NOMO-1 (cell line): ENCODE measurements at regions not wholly inside any gene's neighbourhood (a gene's known extent, or its start where the extent isn't known, plus 50 kb on each side); places are given as distances from the start of the nearest gene placed in this dataset.
A peak's percentile ranks its signal among the peaks of the same experiment; 100 is the strongest.
"Not testable (repeated sequence)": the region's sequence is repeated elsewhere in the genome, so short reads cannot be mapped to it uniquely, and the experiment has no call there.

Experiments used
- DNase-seq, 2 experiments: peaks; one replicate each; lab custom pipeline; 2025; ENCODE audit not compliant: unreplicated experiment in 2 of 2; lab: John Stamatoyannopoulos, UW

DNA sequence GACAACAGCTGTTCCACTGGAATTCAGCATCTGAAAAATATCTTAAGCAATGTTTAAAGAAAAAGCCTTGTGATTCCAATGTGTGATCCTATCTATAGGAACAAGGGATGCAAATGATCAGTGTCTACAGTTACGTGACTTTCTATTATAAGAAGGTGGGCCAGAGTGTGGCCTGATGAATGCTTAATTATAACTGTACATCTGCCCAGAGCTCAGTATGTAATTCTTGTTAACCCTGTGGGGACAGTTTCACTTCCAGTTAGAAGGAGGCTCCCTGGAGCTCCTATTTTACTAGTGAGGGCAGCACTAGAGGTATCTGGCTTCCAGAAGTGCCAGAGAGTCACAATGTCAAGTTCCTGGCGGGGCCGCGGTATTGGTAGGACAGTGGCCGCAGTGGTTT is 288.5 kb downstream of the USP46 start:
- DNase-seq, result no peak

- no peak for DNase-seq
Measured at GRCh38 chr4:52371841-52372240, 287.3 kb downstream of the USP46 start.

GRCh38 chr4:52372269-52372668 is 286.8 kb downstream of the USP46 start:
- DNase-seq, result no peak

DNA sequence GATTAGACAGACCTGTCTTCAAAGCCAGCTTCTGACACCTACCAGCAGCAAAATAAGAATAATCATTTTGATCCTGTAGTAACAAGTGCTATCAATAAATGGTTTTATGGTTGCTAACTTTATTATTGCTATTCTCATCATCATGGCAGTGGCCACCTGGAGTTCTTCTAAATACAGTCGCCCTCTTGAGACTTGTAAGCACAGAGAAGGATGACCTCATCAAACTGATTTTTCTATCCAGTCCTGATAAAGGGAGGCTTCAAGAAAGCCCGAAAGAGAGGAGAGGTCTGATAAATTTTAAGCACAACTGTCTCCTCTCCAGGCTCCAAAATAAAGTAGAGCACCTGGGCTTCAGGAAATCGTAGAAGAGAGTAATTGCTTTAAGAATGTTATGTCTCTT is 286.4 kb downstream of the USP46 start:
- no peak for DNase-seq

DNA sequence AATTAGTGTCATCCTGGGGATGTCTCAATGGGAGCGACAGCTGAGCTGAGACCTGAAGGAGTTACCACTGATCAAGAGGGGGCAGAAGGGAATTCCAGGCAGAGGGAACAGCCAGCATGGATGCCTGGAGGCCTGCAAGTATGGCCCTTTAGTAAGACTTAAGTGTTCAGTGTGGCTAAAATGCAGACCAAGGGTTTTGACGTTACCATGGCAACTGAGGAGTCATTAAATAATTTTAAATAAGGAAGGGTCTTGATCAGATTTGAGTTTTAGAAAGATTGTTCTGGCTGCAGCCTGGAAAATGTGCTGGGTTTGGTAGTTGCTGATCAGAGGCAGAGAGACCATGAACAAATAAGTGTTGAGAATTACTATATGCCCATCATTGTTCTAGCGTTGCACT is 285.5 kb downstream of the USP46 start:
- DNase-seq, result no peak

- no peak for DNase-seq
Measured at GRCh38 chr4:52374877-52375276, 284.2 kb downstream of the USP46 start.

DNA sequence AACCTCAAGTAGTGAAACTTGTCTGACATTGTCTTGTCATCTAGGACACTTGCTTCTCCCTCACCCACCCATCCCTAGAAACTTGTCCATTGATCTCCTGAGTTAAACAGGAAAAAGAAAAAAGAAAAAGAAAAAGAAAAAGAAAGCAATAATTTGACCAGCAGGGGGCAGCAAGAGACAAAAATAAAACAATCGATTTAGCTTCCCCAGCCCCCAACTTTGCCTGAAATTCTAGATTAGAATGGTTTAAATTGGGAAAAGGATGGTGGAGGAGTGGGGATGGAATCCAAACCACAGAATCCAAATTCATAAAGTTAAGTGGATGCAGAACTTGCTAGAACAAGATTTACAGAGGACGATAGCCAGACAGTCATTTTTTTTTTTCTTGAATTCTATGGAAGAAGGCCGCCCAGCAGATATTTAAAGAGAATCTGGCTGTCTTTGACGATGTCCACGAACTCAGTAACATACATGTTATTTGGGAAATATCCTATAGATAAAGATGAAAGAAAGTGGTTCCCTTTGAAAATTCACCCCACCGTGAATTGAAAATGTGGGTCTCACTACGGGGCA is 282.9 kb downstream of the USP46 start:
- DNase-seq, result peak in 1 of 2 experiments; percentile 13

DNA sequence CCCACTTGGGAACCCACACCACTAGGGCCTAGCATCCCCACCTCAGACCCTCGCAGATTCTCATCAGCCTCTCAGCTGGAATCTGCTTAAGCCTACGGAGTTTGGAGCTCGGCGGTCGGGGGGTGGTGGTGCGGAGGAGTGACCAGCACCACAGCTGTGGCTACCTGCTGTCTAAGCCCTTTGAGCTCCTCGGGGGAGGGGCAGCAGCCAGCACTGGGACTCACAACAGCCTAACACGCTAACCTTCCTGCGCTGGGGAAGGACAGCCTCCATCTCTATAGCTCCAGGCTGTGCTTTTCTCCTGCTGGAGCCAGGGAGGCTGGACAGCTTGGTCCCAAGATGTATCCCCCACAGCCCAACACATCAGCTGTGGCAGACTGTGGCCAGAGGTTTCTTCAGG is 281.5 kb downstream of the USP46 start:
- no peak for DNase-seq

- no peak for DNase-seq
Measured at GRCh38 chr4:52407545-52407944, 251.6 kb downstream of the USP46 start.

DNA sequence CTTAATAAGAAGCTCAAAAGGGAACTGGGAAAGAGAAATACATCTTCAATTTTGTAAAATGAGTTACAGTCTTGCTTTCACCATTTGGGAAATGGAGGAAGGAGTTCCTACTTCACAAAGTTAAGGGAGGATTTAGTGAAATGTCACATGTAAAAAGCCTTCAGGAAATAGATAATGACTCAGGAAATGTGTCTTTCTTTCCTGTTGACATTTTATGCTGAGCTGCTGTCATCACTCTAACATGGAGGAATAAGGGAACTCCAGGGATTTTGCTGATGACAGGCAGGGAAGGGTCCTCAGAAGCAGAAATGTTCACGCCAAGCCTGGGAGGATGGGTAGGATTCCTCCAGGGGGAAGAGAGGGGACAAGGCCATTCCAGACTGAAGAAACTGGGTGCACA is 251.1 kb downstream of the USP46 start:
- DNase-seq, result no peak

DNA sequence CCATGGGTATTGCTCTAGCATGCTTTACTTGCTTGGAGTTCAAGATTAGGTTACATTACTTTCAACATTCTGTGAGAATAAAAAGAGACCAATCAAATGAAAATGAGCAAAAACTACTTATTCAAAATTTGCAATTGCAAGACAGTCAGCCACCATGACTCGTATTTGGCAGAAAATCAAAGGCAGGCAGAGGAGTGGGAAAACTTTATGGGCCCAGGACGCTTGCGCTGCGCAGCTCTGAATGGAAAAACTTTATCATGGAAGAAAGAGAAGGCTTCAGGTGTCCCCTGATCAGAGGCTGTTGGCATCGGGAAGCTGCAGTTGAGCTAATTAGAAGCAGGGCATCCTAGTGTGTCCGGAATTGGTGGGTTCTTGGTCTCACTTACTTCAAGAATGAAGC is 250.6 kb downstream of the USP46 start:
- DNase-seq, result no peak

- not testable (repeated sequence) for DNase-seq
Measured at GRCh38 chr4:52409766-52410165, 249.3 kb downstream of the USP46 start.

GRCh38 chr4:52410971-52411370 is 248.1 kb downstream of the USP46 start:
- DNase-seq, result no peak

DNA sequence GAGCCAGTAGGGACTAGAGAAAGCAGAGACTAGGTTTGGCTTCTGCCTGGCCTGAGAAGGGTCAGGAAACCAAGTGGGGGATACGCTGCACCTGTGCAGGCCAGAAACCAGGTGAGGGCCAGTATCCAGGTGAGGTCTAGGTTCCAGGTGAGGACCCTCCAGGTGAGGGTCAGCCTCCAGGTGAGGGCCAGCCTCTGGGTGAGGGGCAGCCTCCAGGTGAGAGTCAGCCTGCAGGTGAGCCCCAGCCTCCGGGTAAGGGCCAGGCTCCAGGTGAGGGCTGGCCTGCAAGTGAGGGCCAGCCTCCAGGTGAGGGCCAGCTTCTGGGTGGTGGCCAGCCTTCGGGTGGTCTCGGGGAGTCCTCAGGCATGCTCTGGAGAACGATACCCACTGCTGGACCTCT is 238.8 kb downstream of the USP46 start:
- DNase-seq, result no peak

- no peak for DNase-seq
Measured at GRCh38 chr4:52421811-52422213, 237.3 kb downstream of the USP46 start.

- no peak for DNase-seq
Measured at GRCh38 chr4:52423967-52424366, 235.1 kb downstream of the USP46 start.

DNA sequence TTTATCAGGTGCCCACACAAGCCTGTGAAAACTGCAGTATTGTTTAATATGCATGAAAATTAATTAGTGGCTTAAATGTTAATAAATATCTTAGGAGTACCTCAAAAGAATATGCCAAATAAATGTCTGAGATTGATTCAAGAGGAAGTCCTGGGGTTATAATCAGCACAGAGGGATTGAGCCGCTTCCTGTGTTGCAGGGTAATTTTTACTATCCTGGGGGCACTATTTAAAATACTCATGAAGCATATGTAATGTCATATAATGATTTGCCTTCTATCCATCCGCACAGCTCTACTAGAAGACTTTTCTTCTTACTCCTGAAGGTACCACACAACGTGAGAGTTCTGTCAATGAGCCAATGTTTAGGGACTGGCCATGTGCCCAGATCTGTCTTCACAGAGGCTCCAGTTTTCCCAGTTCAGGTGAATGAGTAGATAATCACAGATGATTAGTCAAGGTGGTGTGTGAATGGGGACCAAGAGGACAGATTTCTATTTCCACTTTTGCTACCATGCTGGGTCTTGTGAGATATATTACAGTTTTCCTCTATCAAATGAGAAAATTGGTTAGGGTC is 233.3 kb downstream of the USP46 start:
- DNase-seq, result no peak

DNA sequence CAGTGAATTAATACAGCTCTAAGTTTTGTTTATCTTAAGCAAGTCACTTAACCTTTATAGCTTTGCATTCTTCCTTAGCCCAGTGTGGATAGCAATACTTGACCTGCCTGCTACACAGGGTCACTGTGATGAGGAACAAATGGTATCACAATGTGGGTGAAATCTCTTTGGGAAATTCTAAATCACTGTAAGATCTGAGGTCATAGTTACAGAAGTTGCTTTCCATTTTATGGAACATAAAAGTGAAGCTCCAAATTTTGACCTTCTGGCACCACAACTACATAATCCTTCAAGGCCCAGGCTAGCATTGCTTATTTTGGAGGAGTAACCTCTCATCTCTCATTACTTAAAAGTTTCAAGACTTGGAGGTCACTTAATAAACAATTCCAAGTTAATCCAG is 227.7 kb downstream of the USP46 start:
- no peak for DNase-seq

DNA sequence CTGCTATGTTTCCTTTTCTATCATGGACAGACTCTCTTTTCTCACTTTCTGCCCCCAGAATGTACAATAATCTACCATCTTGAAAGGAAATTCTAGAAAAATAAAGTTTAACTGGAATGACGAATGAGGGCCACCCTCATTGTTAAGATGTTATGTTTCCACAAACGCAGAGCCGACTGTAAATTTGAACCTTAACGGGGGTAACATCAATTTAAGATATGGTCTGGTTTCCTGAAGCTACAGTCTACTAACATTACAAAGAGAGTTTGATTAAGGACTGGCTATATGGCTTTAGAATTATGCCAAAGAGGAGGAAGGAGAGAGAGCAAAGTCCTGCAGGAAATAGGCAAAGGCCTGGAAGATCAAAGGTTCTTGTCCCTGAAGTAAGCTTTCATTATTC is 227.2 kb downstream of the USP46 start:
- DNase-seq, result no peak

DNA sequence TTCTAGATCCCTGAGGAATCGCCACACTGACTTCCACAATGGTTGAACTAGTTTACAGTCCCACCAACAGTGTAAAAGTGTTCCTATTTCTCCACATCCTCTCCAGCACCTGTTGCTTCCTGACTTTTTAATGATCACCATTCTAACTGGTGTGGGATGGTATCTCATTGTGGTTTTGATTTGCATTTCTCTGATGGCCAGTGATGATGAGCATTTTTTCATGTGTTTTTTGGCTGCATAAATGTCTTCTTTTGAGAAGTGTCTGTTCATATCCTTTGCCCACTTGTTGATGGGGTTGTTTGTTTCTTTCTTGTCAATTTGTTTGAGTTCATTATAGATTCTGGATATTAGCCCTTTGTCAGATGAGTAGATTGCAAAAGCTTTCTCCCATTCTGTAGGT is 216.6 kb downstream of the USP46 start:
- not testable (repeated sequence) for DNase-seq

DNA sequence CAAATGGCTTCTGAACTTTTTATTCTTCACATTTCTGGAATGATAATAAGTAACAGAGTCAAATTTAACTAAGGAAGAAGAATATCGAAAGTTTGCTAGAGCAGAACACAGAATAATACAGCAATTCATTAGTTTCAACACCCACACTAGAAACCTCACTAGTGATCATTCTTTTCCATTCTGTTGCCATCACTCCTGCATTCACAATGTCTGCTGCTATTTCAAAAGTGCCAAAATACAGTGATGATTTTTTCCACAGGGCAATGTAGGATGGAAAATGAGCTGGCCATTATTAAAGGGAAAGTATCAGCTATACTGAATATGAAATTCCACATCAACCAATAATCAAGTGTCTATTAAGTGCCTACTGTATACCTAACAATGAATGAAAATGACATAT is 186.7 kb downstream of the USP46 start:
- no peak for DNase-seq

DNA sequence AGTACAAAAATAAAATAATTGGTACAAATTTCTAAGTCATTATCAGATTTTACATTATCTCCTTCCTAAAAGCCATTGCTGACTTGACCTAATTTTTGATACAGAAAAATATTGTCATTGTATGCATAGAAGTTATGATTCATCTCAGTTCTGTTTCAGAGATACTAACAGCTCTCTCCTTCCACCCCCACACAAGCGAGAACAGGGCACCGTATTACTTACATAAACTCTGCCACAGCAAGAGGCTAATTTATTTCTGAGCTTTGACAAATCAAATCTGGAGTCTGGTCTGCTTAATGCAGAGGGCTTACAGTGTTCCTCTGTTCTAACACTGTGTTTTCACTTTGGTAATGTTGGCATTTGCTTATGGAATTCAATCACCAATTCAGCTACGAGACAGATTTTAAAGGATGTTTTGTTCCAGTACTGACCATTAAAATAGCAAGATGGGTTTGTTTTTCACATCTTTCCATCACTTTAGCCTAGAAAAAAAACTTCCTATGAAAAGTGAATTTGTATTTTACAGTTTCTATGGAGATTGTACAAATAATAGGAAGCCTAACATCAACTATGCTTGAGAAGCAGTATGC is 181.8 kb downstream of the USP46 start:
- no peak for DNase-seq
